HCT116 (cell line): ENCODE measurements at regions not wholly inside any gene's neighbourhood (a gene's known extent, or its start where the extent isn't known, plus 50 kb on each side); places are given as distances from the start of the nearest gene placed in this dataset.

Experiments
- ATF3 ChIP-seq: IDR thresholded peaks from 2 replicates; pipeline ENCODE4 v1.6.1; 2012
- CBX3 ChIP-seq: IDR thresholded peaks from 2 replicates; pipeline ENCODE4 v1.6.1; 2012; ENCODE audit warnings: low read depth
- EGR1 ChIP-seq: IDR thresholded peaks from 2 replicates; pipeline ENCODE4 v1.6.1; 2012; ENCODE audit warnings: low read depth
- POLR2A ChIP-seq: IDR thresholded peaks from 2 replicates; pipeline ENCODE4 v1.7.0; 2011; ENCODE audit warnings: borderline replicate concordance; ENCODE audit not compliant: insufficient read depth, insufficient read length; ENCODE audit errors: extremely low read depth
- POLR2AphosphoS5 ChIP-seq: IDR thresholded peaks from 2 replicates; pipeline ENCODE4 v1.6.1; 2011; ENCODE audit warnings: mild to moderate bottlenecking, low read depth, low read length, moderate library complexity
- RAD21 ChIP-seq: IDR thresholded peaks from 2 replicates; pipeline ENCODE4 v1.6.1; 2012; ENCODE audit warnings: low read depth, mild to moderate bottlenecking
- SIN3A ChIP-seq: IDR thresholded peaks from 2 replicates; pipeline ENCODE4 v1.6.1; 2012; ENCODE audit warnings: low read depth
- SP1 ChIP-seq: IDR thresholded peaks from 2 replicates; pipeline ENCODE4 v1.6.1; 2012; ENCODE audit warnings: low read depth
- SRF ChIP-seq: IDR thresholded peaks from 2 replicates; pipeline ENCODE4 v1.6.1; 2012; ENCODE audit warnings: low read depth
- TF ChIP-seq, protein P1 (sequence below), 3 experiments: fragments of 200-600 bp in 1 of 3; sonication (generic) in 1 of 3; IDR thresholded peaks in 2 of 3; conservative IDR thresholded peaks in 1 of 3; 2 replicates each; pipeline ENCODE4 v1.5.1; 2012 to 2017; ENCODE audit warnings: low read depth in 2 of 3, low read length in 2 of 3, antibody characterized with exemption in 1 of 3, borderline replicate concordance in 1 of 3, control low read depth in 1 of 3, mild to moderate bottlenecking in 1 of 3, mixed read lengths in 1 of 3, mixed run types in 1 of 3, moderate library complexity in 1 of 3; ENCODE audit not compliant: insufficient read depth in 1 of 3
- TF ChIP-seq, protein P2 (sequence below): IDR thresholded peaks from 2 replicates; pipeline ENCODE4 v1.6.1; 2012; ENCODE audit warnings: low read depth
- TF ChIP-seq, protein P3 (sequence below): IDR thresholded peaks from 2 replicates; pipeline ENCODE4 v1.6.1; 2011; ENCODE audit warnings: mild to moderate bottlenecking, low read length, moderate library complexity; ENCODE audit not compliant: insufficient replicate concordance; ENCODE audit errors: extremely low read depth

- TF ChIP-seq, protein P1, sequence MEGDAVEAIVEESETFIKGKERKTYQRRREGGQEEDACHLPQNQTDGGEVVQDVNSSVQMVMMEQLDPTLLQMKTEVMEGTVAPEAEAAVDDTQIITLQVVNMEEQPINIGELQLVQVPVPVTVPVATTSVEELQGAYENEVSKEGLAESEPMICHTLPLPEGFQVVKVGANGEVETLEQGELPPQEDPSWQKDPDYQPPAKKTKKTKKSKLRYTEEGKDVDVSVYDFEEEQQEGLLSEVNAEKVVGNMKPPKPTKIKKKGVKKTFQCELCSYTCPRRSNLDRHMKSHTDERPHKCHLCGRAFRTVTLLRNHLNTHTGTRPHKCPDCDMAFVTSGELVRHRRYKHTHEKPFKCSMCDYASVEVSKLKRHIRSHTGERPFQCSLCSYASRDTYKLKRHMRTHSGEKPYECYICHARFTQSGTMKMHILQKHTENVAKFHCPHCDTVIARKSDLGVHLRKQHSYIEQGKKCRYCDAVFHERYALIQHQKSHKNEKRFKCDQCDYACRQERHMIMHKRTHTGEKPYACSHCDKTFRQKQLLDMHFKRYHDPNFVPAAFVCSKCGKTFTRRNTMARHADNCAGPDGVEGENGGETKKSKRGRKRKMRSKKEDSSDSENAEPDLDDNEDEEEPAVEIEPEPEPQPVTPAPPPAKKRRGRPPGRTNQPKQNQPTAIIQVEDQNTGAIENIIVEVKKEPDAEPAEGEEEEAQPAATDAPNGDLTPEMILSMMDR (IDR thresholded peaks at IDR 0.05 in 2 of 3, conservative IDR thresholded peaks at IDR 0.05 in 1 of 3; ENCODE audit: borderline replicate concordance in 1 of 3, insufficient read depth in 1 of 3, low read depth in 2 of 3, low read length in 2 of 3): no peak
- TF ChIP-seq POLR2A (no peak), POLR2AphosphoS5 (no peak), SP1 (no peak), CBX3 (no peak), RAD21 (no peak), ATF3 (no peak), EGR1 (no peak), SRF (no peak), SIN3A (no peak)
- TF ChIP-seq, protein P2, sequence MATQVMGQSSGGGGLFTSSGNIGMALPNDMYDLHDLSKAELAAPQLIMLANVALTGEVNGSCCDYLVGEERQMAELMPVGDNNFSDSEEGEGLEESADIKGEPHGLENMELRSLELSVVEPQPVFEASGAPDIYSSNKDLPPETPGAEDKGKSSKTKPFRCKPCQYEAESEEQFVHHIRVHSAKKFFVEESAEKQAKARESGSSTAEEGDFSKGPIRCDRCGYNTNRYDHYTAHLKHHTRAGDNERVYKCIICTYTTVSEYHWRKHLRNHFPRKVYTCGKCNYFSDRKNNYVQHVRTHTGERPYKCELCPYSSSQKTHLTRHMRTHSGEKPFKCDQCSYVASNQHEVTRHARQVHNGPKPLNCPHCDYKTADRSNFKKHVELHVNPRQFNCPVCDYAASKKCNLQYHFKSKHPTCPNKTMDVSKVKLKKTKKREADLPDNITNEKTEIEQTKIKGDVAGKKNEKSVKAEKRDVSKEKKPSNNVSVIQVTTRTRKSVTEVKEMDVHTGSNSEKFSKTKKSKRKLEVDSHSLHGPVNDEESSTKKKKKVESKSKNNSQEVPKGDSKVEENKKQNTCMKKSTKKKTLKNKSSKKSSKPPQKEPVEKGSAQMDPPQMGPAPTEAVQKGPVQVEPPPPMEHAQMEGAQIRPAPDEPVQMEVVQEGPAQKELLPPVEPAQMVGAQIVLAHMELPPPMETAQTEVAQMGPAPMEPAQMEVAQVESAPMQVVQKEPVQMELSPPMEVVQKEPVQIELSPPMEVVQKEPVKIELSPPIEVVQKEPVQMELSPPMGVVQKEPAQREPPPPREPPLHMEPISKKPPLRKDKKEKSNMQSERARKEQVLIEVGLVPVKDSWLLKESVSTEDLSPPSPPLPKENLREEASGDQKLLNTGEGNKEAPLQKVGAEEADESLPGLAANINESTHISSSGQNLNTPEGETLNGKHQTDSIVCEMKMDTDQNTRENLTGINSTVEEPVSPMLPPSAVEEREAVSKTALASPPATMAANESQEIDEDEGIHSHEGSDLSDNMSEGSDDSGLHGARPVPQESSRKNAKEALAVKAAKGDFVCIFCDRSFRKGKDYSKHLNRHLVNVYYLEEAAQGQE: no peak
- TF ChIP-seq, protein P3, sequence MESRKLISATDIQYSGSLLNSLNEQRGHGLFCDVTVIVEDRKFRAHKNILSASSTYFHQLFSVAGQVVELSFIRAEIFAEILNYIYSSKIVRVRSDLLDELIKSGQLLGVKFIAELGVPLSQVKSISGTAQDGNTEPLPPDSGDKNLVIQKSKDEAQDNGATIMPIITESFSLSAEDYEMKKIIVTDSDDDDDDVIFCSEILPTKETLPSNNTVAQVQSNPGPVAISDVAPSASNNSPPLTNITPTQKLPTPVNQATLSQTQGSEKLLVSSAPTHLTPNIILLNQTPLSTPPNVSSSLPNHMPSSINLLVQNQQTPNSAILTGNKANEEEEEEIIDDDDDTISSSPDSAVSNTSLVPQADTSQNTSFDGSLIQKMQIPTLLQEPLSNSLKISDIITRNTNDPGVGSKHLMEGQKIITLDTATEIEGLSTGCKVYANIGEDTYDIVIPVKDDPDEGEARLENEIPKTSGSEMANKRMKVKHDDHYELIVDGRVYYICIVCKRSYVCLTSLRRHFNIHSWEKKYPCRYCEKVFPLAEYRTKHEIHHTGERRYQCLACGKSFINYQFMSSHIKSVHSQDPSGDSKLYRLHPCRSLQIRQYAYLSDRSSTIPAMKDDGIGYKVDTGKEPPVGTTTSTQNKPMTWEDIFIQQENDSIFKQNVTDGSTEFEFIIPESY: no peak
Observed at GRCh38 chr4:83873996-83874395, 338.1 kb downstream of the GPAT3 start.
